HepG2 (cell line): ENCODE measurements at regions not wholly inside any gene's neighbourhood (a gene's known extent, or its start where the extent isn't known, plus 50 kb on each side); places are given as distances from the start of the nearest gene placed in this dataset.

ENCODE experiments used
- ATAC-seq: fragments of 200-7000 bp; cut with Tn5 transposase; 3 replicates; pipeline ENCODE4 v1.9.1; 2020; ENCODE audit warnings: mild to moderate bottlenecking, moderate library complexity
- BruUV-seq: library from RNA; stranded (reverse); fragments of 400-500 nt; replicated peaks from 2 replicates; lab custom pipeline; 2021; lab: Mats Ljungman, UMichigan
- CTCF ChIA-PET: fragments of 300-600 bp; formaldehyde crosslinking; extraction: SDS; loops from one replicate; lab custom pipeline; 2021; ENCODE audit warnings: low total read pairs, inconsistent platforms, low intra/inter-chr PET ratio; lab: Yijun Ruan, JAX
- POLR2A ChIA-PET: fragments of 350-600 bp; sonication (Branson Sonifier 250); formaldehyde crosslinking; loops from one replicate; lab custom pipeline; 2020; ENCODE audit warnings: antibody characterized with exemption, inconsistent platforms; lab: Yijun Ruan, JAX
- DNase-seq: peaks from one replicate; pipeline ENCODE4 v3.0.0-alpha.2; 2015; ENCODE audit warnings: low spot score
- FAIRE-seq: peaks from 3 replicates; lab custom pipeline; 2011; peaks lifted over from hg19 to GRCh38; lab: Jason Lieb, UNC
- H2AFZ ChIP-seq: one replicate; pipeline ENCODE4 v1.6.1; 2011; ENCODE audit warnings: low read length, inconsistent platforms
- H3K27ac ChIP-seq: fragments of 300-600 bp; 3 replicates; pipeline ENCODE4 v1.8.0; 2011; ENCODE audit warnings: mixed run types, mild to moderate bottlenecking, mixed read lengths, low read length, inconsistent platforms; ENCODE audit not compliant: insufficient read depth; ENCODE audit errors: extremely low read length
- H3K27me3 ChIP-seq, 2 experiments: fragments of 200-600 bp in 1 of 2; 2 replicates in 1 of 2; 3 replicates in 1 of 2; pipeline versions ENCODE4 v1.6.0 to v1.8.0; 2011; ENCODE audit warnings: low read length in 2 of 2, mild to moderate bottlenecking in 2 of 2, moderate library complexity in 2 of 2, inconsistent platforms in 1 of 2; ENCODE audit not compliant: insufficient read depth in 2 of 2, control insufficient read depth in 1 of 2
- H3K36me3 ChIP-seq, 2 experiments: fragments of 200-600 bp in 1 of 2; replicated peaks in 1 of 2; 2 replicates in 1 of 2; 3 replicates in 1 of 2; pipeline versions ENCODE4 v1.5.1 to v1.8.0; 2011; ENCODE audit warnings: low read length in 2 of 2, inconsistent platforms in 1 of 2; ENCODE audit not compliant: insufficient read depth in 2 of 2, control insufficient read depth in 1 of 2
- H3K4me1 ChIP-seq: 2 replicates; pipeline ENCODE4 v1.5.1; 2012; ENCODE audit warnings: low read length, inconsistent platforms; ENCODE audit not compliant: insufficient read depth
- H3K4me2 ChIP-seq: 2 replicates; pipeline ENCODE4 v1.6.0; 2011; ENCODE audit warnings: low read depth, low read length, inconsistent platforms
- H3K4me3 ChIP-seq, 3 experiments: fragments of 200-600 bp in 1 of 3; sonication (generic), shearing (Covaris generic) in 1 of 3; replicated peaks in 1 of 3; 2 replicates each; pipeline ENCODE4 v1.5.1; 2011 to 2016; ENCODE audit warnings: low read length in 3 of 3, inconsistent platforms in 2 of 3, low read depth in 2 of 3, mild to moderate bottlenecking in 2 of 3, control low read depth in 1 of 3, mixed read lengths in 1 of 3; ENCODE audit not compliant: insufficient read depth in 1 of 3
- H3K79me2 ChIP-seq: one replicate; pipeline ENCODE4 v1.6.1; 2011; ENCODE audit warnings: low read length, inconsistent platforms; ENCODE audit not compliant: insufficient read depth
- H3K9ac ChIP-seq: 2 replicates; pipeline ENCODE4 v1.6.0; 2011; ENCODE audit warnings: mild to moderate bottlenecking, low read depth, low read length, inconsistent platforms; ENCODE audit not compliant: insufficient read depth
- H3K9me3 ChIP-seq: 2 replicates; pipeline ENCODE4 v1.5.1; 2012; ENCODE audit warnings: mild to moderate bottlenecking, low read length
- H4K20me1 ChIP-seq: 2 replicates; pipeline ENCODE4 v1.6.0; 2011; ENCODE audit warnings: inconsistent platforms, mild to moderate bottlenecking, low read length, moderate library complexity; ENCODE audit not compliant: insufficient read depth
- AKAP8 ChIP-seq: sonication (generic); formaldehyde crosslinking; IDR thresholded peaks from 2 replicates; pipeline ENCODE4 v1.5.1; 2020; ENCODE audit warnings: mild to moderate bottlenecking, missing genetic modification reagents
- CEBPB ChIP-seq: IDR thresholded peaks from 2 replicates; pipeline ENCODE4 v1.6.1; 2011; ENCODE audit warnings: low read depth, low read length, improper control_type of control experiment, borderline replicate concordance
- HDAC2 ChIP-seq: sonication (generic); formaldehyde crosslinking; IDR thresholded peaks from 2 replicates; pipeline ENCODE4 v1.4.0; 2020; ENCODE audit warnings: missing genetic modification reagents
- HNF4G ChIP-seq, 2 experiments: sonication (generic) in 1 of 2; formaldehyde crosslinking in 1 of 2; IDR thresholded peaks; 2 replicates each; pipeline versions ENCODE4 v1.4.0 to v1.6.1; 2011 to 2020; ENCODE audit warnings: borderline replicate concordance in 2 of 2, low read depth in 2 of 2, mild to moderate bottlenecking in 2 of 2, low read length in 1 of 2, missing genetic modification reagents in 1 of 2, moderate library complexity in 1 of 2
- MAFF ChIP-seq: IDR thresholded peaks from 2 replicates; pipeline ENCODE4 v1.6.1; 2011; ENCODE audit warnings: low read depth, low read length, improper control_type of control experiment
- MLX ChIP-seq: IDR thresholded peaks from 2 replicates; pipeline ENCODE4 v1.6.1; 2016
- PCBP2 ChIP-seq: fragments of 200-400 bp; formaldehyde crosslinking; optimal IDR thresholded peaks from 2 replicates; pipeline ENCODE3; 2018; ENCODE audit warnings: low read length, low read depth; ENCODE audit not compliant: poor library complexity, severe bottlenecking
- POLR2G ChIP-seq: fragments of 200-400 bp; formaldehyde crosslinking; IDR thresholded peaks from 2 replicates; pipeline ENCODE4 v1.6.1; 2018; ENCODE audit warnings: mild to moderate bottlenecking, low read depth, low read length, moderate library complexity
- SRSF9 ChIP-seq: fragments of 200-400 bp; formaldehyde crosslinking; IDR thresholded peaks from 2 replicates; pipeline ENCODE4 v1.6.1; 2018; ENCODE audit warnings: borderline replicate concordance, mild to moderate bottlenecking, low read depth, low read length; ENCODE audit not compliant: insufficient read depth, poor library complexity, severe bottlenecking
- XBP1 ChIP-seq: sonication (generic); formaldehyde crosslinking; IDR thresholded peaks from 2 replicates; pipeline ENCODE4 v1.5.0; 2020; ENCODE audit warnings: missing genetic modification reagents
- ZBTB42 ChIP-seq: sonication (generic); formaldehyde crosslinking; IDR thresholded peaks from 2 replicates; pipeline ENCODE4 v1.5.0; 2020; ENCODE audit warnings: mild to moderate bottlenecking, missing genetic modification reagents
- ZKSCAN5 ChIP-seq: sonication (generic); formaldehyde crosslinking; IDR thresholded peaks from 2 replicates; pipeline ENCODE4 v1.5.1; 2020; ENCODE audit warnings: mild to moderate bottlenecking, missing genetic modification reagents
- ZMYM3 ChIP-seq: sonication (generic); formaldehyde crosslinking; IDR thresholded peaks from 2 replicates; pipeline ENCODE4 v1.5.1; 2020; ENCODE audit warnings: mild to moderate bottlenecking, missing genetic modification reagents
- ZNF841 ChIP-seq: sonication (generic); formaldehyde crosslinking; IDR thresholded peaks from 2 replicates; pipeline ENCODE4 v1.8.1; 2023; ENCODE audit warnings: missing genetic modification reagents, borderline replicate concordance
- ZNF891 ChIP-seq: sonication (generic); formaldehyde crosslinking; IDR thresholded peaks from 2 replicates; pipeline ENCODE4 v1.5.0; 2020; ENCODE audit warnings: mild to moderate bottlenecking, missing genetic modification reagents
- in situ Hi-C: cut with HindIII; loops from 2 replicates; pipeline ENCODE4 v1.10.0; 2017; ENCODE audit warnings: low pct_unique_long_range_greater_than_20kb; ENCODE audit not compliant: extremely low pct_ligation_motif_present
- intact Hi-C: fragments of 100-400 bp; cut with micrococcal nuclease; formaldehyde crosslinking; loops from one replicate; pipeline ENCODE4 v1.10.0; 2022; ENCODE audit not compliant: unreplicated experiment
- TF ChIP-seq, protein P1 (sequence below): sonication (generic); formaldehyde crosslinking; IDR thresholded peaks from 2 replicates; pipeline ENCODE4 v1.4.0; 2020; ENCODE audit warnings: missing genetic modification reagents
- TF ChIP-seq, protein P2 (sequence below): sonication (generic); formaldehyde crosslinking; IDR thresholded peaks from 2 replicates; pipeline ENCODE4 v1.5.1; 2020; ENCODE audit warnings: mild to moderate bottlenecking, missing genetic modification reagents, moderate library complexity
- TF ChIP-seq, protein P3 (sequence below): IDR thresholded peaks from 2 replicates; pipeline ENCODE4 v1.6.1; 2016; ENCODE audit warnings: missing genetic modification reagents, missing compliant biosample characterization

DNA sequence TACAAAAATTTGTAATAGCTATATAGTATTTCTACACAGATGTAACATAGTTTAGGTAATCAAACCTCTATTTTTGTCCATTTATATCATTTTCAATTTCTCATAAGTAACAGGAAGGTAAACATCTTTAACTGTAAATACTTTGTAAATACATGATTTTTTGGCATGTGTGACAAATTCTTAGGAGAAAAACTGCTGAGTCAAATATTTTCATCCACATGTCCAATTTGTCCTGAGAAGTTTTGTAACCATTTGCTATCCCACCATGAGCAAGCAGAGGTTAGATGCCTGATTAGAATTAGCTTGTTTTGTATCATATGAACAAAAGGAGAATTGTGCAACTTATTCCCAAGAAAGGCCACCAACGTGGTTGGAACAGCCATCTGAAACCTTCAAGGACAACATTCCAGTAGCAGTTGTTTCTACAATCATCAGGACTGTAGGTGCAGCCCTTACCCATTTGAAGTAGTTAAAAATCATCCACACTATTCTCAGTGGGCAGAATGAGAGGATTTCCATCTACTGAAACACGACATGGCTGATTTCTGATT is 139.6 kb upstream of the MPPED2 start (continued):
- TF ChIP-seq, protein P1, sequence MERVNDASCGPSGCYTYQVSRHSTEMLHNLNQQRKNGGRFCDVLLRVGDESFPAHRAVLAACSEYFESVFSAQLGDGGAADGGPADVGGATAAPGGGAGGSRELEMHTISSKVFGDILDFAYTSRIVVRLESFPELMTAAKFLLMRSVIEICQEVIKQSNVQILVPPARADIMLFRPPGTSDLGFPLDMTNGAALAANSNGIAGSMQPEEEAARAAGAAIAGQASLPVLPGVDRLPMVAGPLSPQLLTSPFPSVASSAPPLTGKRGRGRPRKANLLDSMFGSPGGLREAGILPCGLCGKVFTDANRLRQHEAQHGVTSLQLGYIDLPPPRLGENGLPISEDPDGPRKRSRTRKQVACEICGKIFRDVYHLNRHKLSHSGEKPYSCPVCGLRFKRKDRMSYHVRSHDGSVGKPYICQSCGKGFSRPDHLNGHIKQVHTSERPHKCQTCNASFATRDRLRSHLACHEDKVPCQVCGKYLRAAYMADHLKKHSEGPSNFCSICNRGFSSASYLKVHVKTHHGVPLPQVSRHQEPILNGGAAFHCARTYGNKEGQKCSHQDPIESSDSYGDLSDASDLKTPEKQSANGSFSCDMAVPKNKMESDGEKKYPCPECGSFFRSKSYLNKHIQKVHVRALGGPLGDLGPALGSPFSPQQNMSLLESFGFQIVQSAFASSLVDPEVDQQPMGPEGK = no peak
- no peak for TF ChIP-seq ZNF891
- TF ChIP-seq HNF4G (IDR thresholded peaks at IDR 0.05; ENCODE audit: borderline replicate concordance, low read depth, low read length) = no peak
- no peak for TF ChIP-seq HNF4G (CRISPR knock-in tag; IDR thresholded peaks at IDR 0.05; ENCODE audit: borderline replicate concordance, low read depth)
- peak; percentile 90 for TF ChIP-seq MAFF
- TF ChIP-seq CEBPB = 0 out of 2 replicates have a peak, but pooled peaks have one; percentile 10
- no peak for TF ChIP-seq HDAC2 (CRISPR knock-in tag)
- TF ChIP-seq PCBP2 = no peak
- TF ChIP-seq ZNF841 (CRISPR knock-in tag) = no peak

DNA sequence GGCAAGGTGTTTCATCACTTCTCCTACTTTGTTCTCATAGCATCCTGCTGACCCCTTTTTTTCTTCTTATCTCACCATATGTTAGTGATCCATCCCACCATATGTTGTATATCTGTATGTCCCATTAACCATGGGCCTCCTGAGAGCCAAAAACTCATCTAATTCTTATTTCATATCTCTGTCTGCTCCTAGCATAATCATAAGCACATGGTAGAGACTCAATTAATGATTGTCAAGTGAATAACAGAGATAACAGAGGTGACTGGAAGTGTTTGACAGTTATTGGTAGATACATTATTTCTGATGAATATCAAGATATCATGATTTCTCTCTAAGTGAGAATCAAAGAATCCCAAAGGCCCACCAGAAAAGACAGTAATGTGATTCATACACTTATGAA is 138.1 kb upstream of the MPPED2 start:
- H2AFZ ChIP-seq = no peak overlapping the region
- no peak for ATAC-seq
- H3K9me3 ChIP-seq = no peaks in the 10 kb centered on the region
- in situ Hi-C loops = no loop called here
- intact Hi-C loops = no loop called here
- no peak overlapping the region for H3K4me3 ChIP-seq
- no peaks in the 10 kb centered on the region for H3K79me2 ChIP-seq
- CTCF ChIA-PET = no interaction called here
- POLR2A ChIA-PET = no interaction called here
- no peak for DNase-seq
- no peak overlapping the region for H3K9ac ChIP-seq
- no peaks in the 10 kb centered on the region for H3K4me1 ChIP-seq
- H3K36me3 ChIP-seq = no peaks in the 10 kb centered on the region
- no peak overlapping the region for H3K4me2 ChIP-seq
- no peak for FAIRE-seq
- H3K27ac ChIP-seq = no peak overlapping the region
- no peaks in the 10 kb centered on the region for H3K27me3 ChIP-seq
- BruUV-seq = no TSS peak
- H4K20me1 ChIP-seq = no peaks in the 10 kb centered on the region
- no peak for TF ChIP-seq SRSF9
- TF ChIP-seq, protein P2, sequence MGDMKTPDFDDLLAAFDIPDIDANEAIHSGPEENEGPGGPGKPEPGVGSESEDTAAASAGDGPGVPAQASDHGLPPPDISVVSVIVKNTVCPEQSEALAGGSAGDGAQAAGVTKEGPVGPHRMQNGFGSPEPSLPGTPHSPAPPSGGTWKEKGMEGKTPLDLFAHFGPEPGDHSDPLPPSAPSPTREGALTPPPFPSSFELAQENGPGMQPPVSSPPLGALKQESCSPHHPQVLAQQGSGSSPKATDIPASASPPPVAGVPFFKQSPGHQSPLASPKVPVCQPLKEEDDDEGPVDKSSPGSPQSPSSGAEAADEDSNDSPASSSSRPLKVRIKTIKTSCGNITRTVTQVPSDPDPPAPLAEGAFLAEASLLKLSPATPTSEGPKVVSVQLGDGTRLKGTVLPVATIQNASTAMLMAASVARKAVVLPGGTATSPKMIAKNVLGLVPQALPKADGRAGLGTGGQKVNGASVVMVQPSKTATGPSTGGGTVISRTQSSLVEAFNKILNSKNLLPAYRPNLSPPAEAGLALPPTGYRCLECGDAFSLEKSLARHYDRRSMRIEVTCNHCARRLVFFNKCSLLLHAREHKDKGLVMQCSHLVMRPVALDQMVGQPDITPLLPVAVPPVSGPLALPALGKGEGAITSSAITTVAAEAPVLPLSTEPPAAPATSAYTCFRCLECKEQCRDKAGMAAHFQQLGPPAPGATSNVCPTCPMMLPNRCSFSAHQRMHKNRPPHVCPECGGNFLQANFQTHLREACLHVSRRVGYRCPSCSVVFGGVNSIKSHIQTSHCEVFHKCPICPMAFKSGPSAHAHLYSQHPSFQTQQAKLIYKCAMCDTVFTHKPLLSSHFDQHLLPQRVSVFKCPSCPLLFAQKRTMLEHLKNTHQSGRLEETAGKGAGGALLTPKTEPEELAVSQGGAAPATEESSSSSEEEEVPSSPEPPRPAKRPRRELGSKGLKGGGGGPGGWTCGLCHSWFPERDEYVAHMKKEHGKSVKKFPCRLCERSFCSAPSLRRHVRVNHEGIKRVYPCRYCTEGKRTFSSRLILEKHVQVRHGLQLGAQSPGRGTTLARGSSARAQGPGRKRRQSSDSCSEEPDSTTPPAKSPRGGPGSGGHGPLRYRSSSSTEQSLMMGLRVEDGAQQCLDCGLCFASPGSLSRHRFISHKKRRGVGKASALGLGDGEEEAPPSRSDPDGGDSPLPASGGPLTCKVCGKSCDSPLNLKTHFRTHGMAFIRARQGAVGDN (CRISPR knock-in tag) = no peak
- no peak for TF ChIP-seq AKAP8 (CRISPR knock-in tag)
- no peak for TF ChIP-seq ZBTB42 (CRISPR knock-in tag)
- TF ChIP-seq ZKSCAN5 (CRISPR knock-in tag) = no peak
- TF ChIP-seq POLR2G = no peak
- TF ChIP-seq, protein P3, sequence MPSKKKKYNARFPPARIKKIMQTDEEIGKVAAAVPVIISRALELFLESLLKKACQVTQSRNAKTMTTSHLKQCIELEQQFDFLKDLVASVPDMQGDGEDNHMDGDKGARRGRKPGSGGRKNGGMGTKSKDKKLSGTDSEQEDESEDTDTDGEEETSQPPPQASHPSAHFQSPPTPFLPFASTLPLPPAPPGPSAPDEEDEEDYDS (CRISPR knock-in tag) = no peak
- TF ChIP-seq XBP1 (CRISPR knock-in tag) = no peak
- TF ChIP-seq ZMYM3 (CRISPR knock-in tag) = no peak
- TF ChIP-seq MLX (CRISPR knock-in tag) = no peak
